ENCODE measurements at regions not wholly inside any gene's neighbourhood (a gene's known extent, or its start where the extent isn't known, plus 50 kb on each side); places are given as distances from the start of the nearest gene placed in this dataset.

- no peak for DNase-seq
Measured at GRCh38 chr1:230516889-230517288, 90.8 kb upstream of the PGBD5 start.

- no peak for DNase-seq
Measured at GRCh38 chr1:230515451-230516145, 89.5 kb upstream of the PGBD5 start.

GRCh38 chr1:230510496-230510895, 84.4 kb upstream of the PGBD5 start:
- no peak for DNase-seq

GRCh38 chr1:230509281-230509977, 83.3 kb upstream of the PGBD5 start:
- DNase-seq = no peak

GRCh38 chr1:230507666-230508402, 81.7 kb upstream of the PGBD5 start:
- peak in 37 of 56 donors; percentile 3 to 71 (median 45) for DNase-seq

GRCh38 chr1:230507236-230507635, 81.1 kb upstream of the PGBD5 start:
- DNase-seq = no peak

GRCh38 chr1:230506451-230506850, 80.3 kb upstream of the PGBD5 start:
- DNase-seq = no peak

GRCh38 chr1:230504310-230504709, 78.2 kb upstream of the PGBD5 start:
- DNase-seq = no peak

GRCh38 chr1:230503726-230504125, 77.6 kb upstream of the PGBD5 start:
- peak in 5 of 56 donors; percentile 3 to 38 (median 13) for DNase-seq

GRCh38 chr1:230502996-230503395, 76.9 kb upstream of the PGBD5 start:
- no peak for DNase-seq

- DNase-seq = no peak
Measured at GRCh38 chr1:230502306-230502705, 76.2 kb upstream of the PGBD5 start.

- no peak for DNase-seq
Measured at GRCh38 chr1:230501849-230502248, 75.7 kb upstream of the PGBD5 start.

- no peak for DNase-seq
Measured at GRCh38 chr1:230501242-230501641, 75.1 kb upstream of the PGBD5 start.

- DNase-seq = no peak
Measured at GRCh38 chr1:230500063-230500462, 73.9 kb upstream of the PGBD5 start.

- no peak for DNase-seq
Measured at GRCh38 chr1:230499496-230499895, 73.4 kb upstream of the PGBD5 start.

GRCh38 chr1:230498704-230499103, 72.6 kb upstream of the PGBD5 start:
- no peak for DNase-seq

- no peak for DNase-seq
Measured at GRCh38 chr1:230496451-230496850, 70.3 kb upstream of the PGBD5 start.

- no peak for DNase-seq
Measured at GRCh38 chr1:230495891-230496385, 69.8 kb upstream of the PGBD5 start.

- peak in 6 of 56 donors; percentile 4 to 55 (median 38) for DNase-seq
Measured at GRCh38 chr1:230495076-230495475, 68.9 kb upstream of the PGBD5 start.

- DNase-seq = no peak
Measured at GRCh38 chr1:230494514-230494913, 68.4 kb upstream of the PGBD5 start.

- no peak for DNase-seq
Measured at GRCh38 chr1:230494026-230494425, 67.9 kb upstream of the PGBD5 start.

- no peak for DNase-seq
Measured at GRCh38 chr1:230493264-230493663, 67.1 kb upstream of the PGBD5 start.

Measured in amygdala (tissue), 56 donors.